K562 (cell line): ENCODE measurements at regions not wholly inside any gene's neighbourhood (a gene's known extent, or its start where the extent isn't known, plus 50 kb on each side); places are given as distances from the start of the nearest gene placed in this dataset.

Source experiments
- BCL6 ChIP-seq: fragments of 250-450 bp; sonication (Bioruptor Pico); IDR thresholded peaks from 2 replicates; pipeline ENCODE4 v1.4.0; 2020
- CBX1 ChIP-seq: sonication (generic); IDR thresholded peaks from 2 replicates; pipeline ENCODE4 v1.6.1; 2016; ENCODE audit warnings: antibody characterized with exemption, low read depth, mild to moderate bottlenecking
- EZH2 ChIP-seq: IDR thresholded peaks from 2 replicates; pipeline ENCODE4 v1.6.1; 2012; ENCODE audit warnings: low read depth, mild to moderate bottlenecking, inconsistent platforms, low read length, borderline replicate concordance
- FOXK2 ChIP-seq, 2 experiments: fragments of 450-650 bp; IDR thresholded peaks in 1 of 2; conservative IDR thresholded peaks in 1 of 2; 2 replicates each; pipeline ENCODE4 v1.6.1; 2016; ENCODE audit warnings: low read depth in 2 of 2, mild to moderate bottlenecking in 1 of 2
- GMEB1 ChIP-seq: fragments of 250-450 bp; sonication (Bioruptor Pico); IDR thresholded peaks from 2 replicates; pipeline ENCODE4 v1.4.0; 2020; ENCODE audit warnings: mild to moderate bottlenecking
- JUND ChIP-seq, 2 experiments: IDR thresholded peaks; 2 replicates in 1 of 2; 3 replicates in 1 of 2; pipeline ENCODE4 v1.6.1; 2011; ENCODE audit warnings: borderline replicate concordance in 2 of 2, low read depth in 2 of 2, low read length in 2 of 2, improper control_type of control experiment in 1 of 2, missing biosample characterization in 1 of 2, missing genetic modification characterization in 1 of 2, missing genetic modification reagents in 1 of 2
- RBM39 ChIP-seq: fragments of 200-400 bp; formaldehyde crosslinking; optimal IDR thresholded peaks from 2 replicates; pipeline ENCODE3; 2018; ENCODE audit warnings: low read depth, low read length
- SREBF2 ChIP-seq: sonication (generic); formaldehyde crosslinking; IDR thresholded peaks from 2 replicates; pipeline ENCODE4 v1.4.0; 2020; ENCODE audit warnings: mild to moderate bottlenecking, missing genetic modification reagents
- TF ChIP-seq, protein P1 (sequence below): sonication (generic); formaldehyde crosslinking; IDR thresholded peaks from 2 replicates; pipeline ENCODE4 v1.8.0; 2022; ENCODE audit warnings: missing genetic modification reagents, mild to moderate bottlenecking, borderline replicate concordance
- TF ChIP-seq, protein P2 (sequence below): sonication (generic); formaldehyde crosslinking; IDR thresholded peaks from 2 replicates; pipeline ENCODE4 v1.9.0; 2022; ENCODE audit warnings: mild to moderate bottlenecking, missing genetic modification reagents

GRCh38 chr2:126575631-126576030 is 80.3 kb upstream of the GYPC start:
- no peak for TF ChIP-seq RBM39
- no peak for TF ChIP-seq FOXK2 (conservative IDR thresholded peaks at IDR 0.05 in 1 of 2, IDR thresholded peaks at IDR 0.05 in 1 of 2; ENCODE audit: low read depth in 2 of 2)
- no peak for TF ChIP-seq EZH2
- no peak for TF ChIP-seq SREBF2 (CRISPR knock-in tag)
- TF ChIP-seq GMEB1 (CRISPR knock-in tag): no peak
- no peak for TF ChIP-seq BCL6
- TF ChIP-seq, protein P1, sequence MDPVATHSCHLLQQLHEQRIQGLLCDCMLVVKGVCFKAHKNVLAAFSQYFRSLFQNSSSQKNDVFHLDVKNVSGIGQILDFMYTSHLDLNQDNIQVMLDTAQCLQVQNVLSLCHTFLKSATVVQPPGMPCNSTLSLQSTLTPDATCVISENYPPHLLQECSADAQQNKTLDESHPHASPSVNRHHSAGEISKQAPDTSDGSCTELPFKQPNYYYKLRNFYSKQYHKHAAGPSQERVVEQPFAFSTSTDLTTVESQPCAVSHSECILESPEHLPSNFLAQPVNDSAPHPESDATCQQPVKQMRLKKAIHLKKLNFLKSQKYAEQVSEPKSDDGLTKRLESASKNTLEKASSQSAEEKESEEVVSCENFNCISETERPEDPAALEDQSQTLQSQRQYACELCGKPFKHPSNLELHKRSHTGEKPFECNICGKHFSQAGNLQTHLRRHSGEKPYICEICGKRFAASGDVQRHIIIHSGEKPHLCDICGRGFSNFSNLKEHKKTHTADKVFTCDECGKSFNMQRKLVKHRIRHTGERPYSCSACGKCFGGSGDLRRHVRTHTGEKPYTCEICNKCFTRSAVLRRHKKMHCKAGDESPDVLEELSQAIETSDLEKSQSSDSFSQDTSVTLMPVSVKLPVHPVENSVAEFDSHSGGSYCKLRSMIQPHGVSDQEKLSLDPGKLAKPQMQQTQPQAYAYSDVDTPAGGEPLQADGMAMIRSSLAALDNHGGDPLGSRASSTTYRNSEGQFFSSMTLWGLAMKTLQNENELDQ (CRISPR knock-in tag): no peak
- no peak for TF ChIP-seq CBX1
- TF ChIP-seq, protein P2, sequence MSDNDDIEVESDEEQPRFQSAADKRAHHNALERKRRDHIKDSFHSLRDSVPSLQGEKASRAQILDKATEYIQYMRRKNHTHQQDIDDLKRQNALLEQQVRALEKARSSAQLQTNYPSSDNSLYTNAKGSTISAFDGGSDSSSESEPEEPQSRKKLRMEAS (CRISPR knock-in tag): no peak
- TF ChIP-seq JUND (IDR thresholded peaks at IDR 0.05; ENCODE audit: borderline replicate concordance, low read depth, low read length): no peak
- no peak for TF ChIP-seq JUND (tag; IDR thresholded peaks at IDR 0.05; ENCODE audit: borderline replicate concordance, low read depth, low read length)
